HCT116 (cell line): ENCODE measurements at regions not wholly inside any gene's neighbourhood (a gene's known extent, or its start where the extent isn't known, plus 50 kb on each side); places are given as distances from the start of the nearest gene placed in this dataset.

ENCODE experiments used
- ATAC-seq: fragments of 200-7000 bp; cut with Tn5 transposase; 2 replicates; pipeline ENCODE4 v1.9.1; 2020; ENCODE audit warnings: mild to moderate bottlenecking, moderate library complexity
- BruUV-seq: library from RNA; stranded (reverse); fragments of 400-500 nt; replicated peaks from 2 replicates; lab custom pipeline; 2021; lab: Mats Ljungman, UMichigan
- CTCF ChIA-PET: fragments of 300-600 bp; sonication (Branson Sonifier 250); formaldehyde crosslinking; loops from one replicate; lab custom pipeline; 2021; ENCODE audit warnings: antibody characterized with exemption; lab: Charles Lee
- POLR2A ChIA-PET: fragments of 300-600, 350-600 bp; sonication (Branson Sonifier 250); formaldehyde crosslinking; loops from one replicate; lab custom pipeline; 2021; ENCODE audit warnings: antibody characterized with exemption; lab: Charles Lee
- RAD21 ChIA-PET, 2 experiments: fragments of 300-600 bp; sonication (Branson Sonifier 250); formaldehyde crosslinking; loops; one replicate each; lab custom pipeline; 2023; ENCODE audit warnings: low total read pairs in 2 of 2; ENCODE audit not compliant: uncharacterized antibody in 2 of 2, unreplicated experiment in 2 of 2, low non-redundant PET in 1 of 2; lab: Charles Lee
- DNase-seq: peaks from one replicate; pipeline ENCODE4 v3.0.0-alpha.2; 2010; ENCODE audit warnings: low read depth, low spot score
- H2AFZ ChIP-seq: fragments of 200-600 bp; shearing (Covaris generic), sonication (generic); 2 replicates; pipeline ENCODE4 v1.6.1; 2017; ENCODE audit warnings: low read depth, mixed run types, mixed read lengths, antibody characterized with exemption, low read length; ENCODE audit not compliant: poor library complexity, severe bottlenecking
- H3K27ac ChIP-seq: 2 replicates; pipeline ENCODE4 v1.5.1; 2012; ENCODE audit warnings: low read depth, low read length
- H3K27me3 ChIP-seq: fragments of 200-600 bp; sonication (generic); 2 replicates; pipeline ENCODE4 v1.6.1; 2016; ENCODE audit warnings: mixed run types, low read length, mixed read lengths; ENCODE audit not compliant: insufficient read depth
- H3K36me3 ChIP-seq, 2 experiments: fragments of 200-500 bp in 1 of 2; fragments of 200-600 bp in 1 of 2; sonication (Bioruptor generic) in 1 of 2; sonication (generic) in 1 of 2; 2 replicates each; pipeline versions ENCODE4 v1.5.1 to v1.6.1; 2014 to 2016; ENCODE audit warnings: low read length in 2 of 2, inconsistent platforms in 1 of 2, mixed read lengths in 1 of 2, mixed run types in 1 of 2; ENCODE audit not compliant: insufficient read depth in 2 of 2, control insufficient read depth in 1 of 2
- H3K4me1 ChIP-seq, 2 experiments: fragments of 200-600 bp in 1 of 2; sonication (generic) in 1 of 2; 2 replicates each; pipeline versions ENCODE4 v1.5.1 to v1.6.1; 2012 to 2017; ENCODE audit warnings: low read length in 2 of 2, inconsistent platforms in 1 of 2, mild to moderate bottlenecking in 1 of 2, mixed read lengths in 1 of 2, mixed run types in 1 of 2, moderate library complexity in 1 of 2; ENCODE audit not compliant: insufficient read depth in 2 of 2, control insufficient read depth in 1 of 2
- H3K4me2 ChIP-seq: fragments of 200-600 bp; sonication (generic); 2 replicates; pipeline ENCODE4 v1.6.1; 2017; ENCODE audit warnings: mixed run types, low read length, mixed read lengths
- H3K4me3 ChIP-seq, 2 experiments: fragments of 200-600 bp in 1 of 2; sonication (generic) in 1 of 2; replicated peaks in 1 of 2; 2 replicates each; pipeline ENCODE4 v1.5.1; 2011 to 2016; ENCODE audit warnings: low read length in 2 of 2, control low read depth in 1 of 2, low read depth in 1 of 2, mild to moderate bottlenecking in 1 of 2, mixed read lengths in 1 of 2, mixed run types in 1 of 2
- H3K79me2 ChIP-seq: fragments of 200-600 bp; sonication (generic); 2 replicates; pipeline ENCODE4 v1.6.1; 2017; ENCODE audit warnings: mild to moderate bottlenecking, mixed run types, low read length, moderate library complexity, mixed read lengths; ENCODE audit not compliant: insufficient read depth
- H3K9ac ChIP-seq: fragments of 200-600 bp; sonication (generic); 2 replicates; pipeline ENCODE4 v1.6.1; 2016; ENCODE audit warnings: low read length, mixed read lengths
- H3K9me2 ChIP-seq: fragments of 200-600 bp; sonication (generic), shearing (Covaris generic); 2 replicates; pipeline ENCODE4 v1.6.1; 2017; ENCODE audit warnings: mixed run types, mild to moderate bottlenecking, moderate library complexity; ENCODE audit not compliant: insufficient read depth
- H3K9me3 ChIP-seq, 2 experiments: fragments of 200-500 bp in 1 of 2; fragments of 200-600 bp in 1 of 2; sonication (Bioruptor generic) in 1 of 2; sonication (generic) in 1 of 2; 2 replicates each; pipeline ENCODE4 v1.6.1; 2014 to 2017; ENCODE audit warnings: low read length in 2 of 2, mixed read lengths in 2 of 2, inconsistent platforms in 1 of 2, low read depth in 1 of 2, mild to moderate bottlenecking in 1 of 2, mixed run types in 1 of 2, moderate library complexity in 1 of 2; ENCODE audit not compliant: control insufficient read depth in 1 of 2, insufficient read depth in 1 of 2
- H4K20me1 ChIP-seq: fragments of 200-600 bp; sonication (generic), shearing (Covaris generic); 2 replicates; pipeline ENCODE4 v1.6.1; 2017; ENCODE audit warnings: mixed run types, mild to moderate bottlenecking, moderate library complexity; ENCODE audit not compliant: insufficient read depth
- EZH2 ChIP-seq: fragments of 200-600 bp; sonication (generic); IDR thresholded peaks from 2 replicates; pipeline ENCODE4 v1.6.1; 2017; ENCODE audit warnings: antibody characterized with exemption, mixed run types
- POLR2A ChIP-seq: IDR thresholded peaks from 2 replicates; pipeline ENCODE4 v1.7.0; 2011; ENCODE audit warnings: borderline replicate concordance; ENCODE audit not compliant: insufficient read depth, insufficient read length; ENCODE audit errors: extremely low read depth
- SP1 ChIP-seq: IDR thresholded peaks from 2 replicates; pipeline ENCODE4 v1.6.1; 2012; ENCODE audit warnings: low read depth
- YY1 ChIP-seq: IDR thresholded peaks from 2 replicates; pipeline ENCODE4 v1.6.1; 2011; ENCODE audit warnings: low read length, low read depth, moderate library complexity, mild to moderate bottlenecking; ENCODE audit not compliant: insufficient replicate concordance; ENCODE audit errors: extremely low read depth
- ZBTB33 ChIP-seq: IDR thresholded peaks from 2 replicates; pipeline ENCODE4 v1.6.1; 2011; ENCODE audit warnings: mild to moderate bottlenecking, low read length, moderate library complexity; ENCODE audit not compliant: insufficient replicate concordance; ENCODE audit errors: extremely low read depth
- intact Hi-C: fragments of 100-400 bp; cut with micrococcal nuclease; formaldehyde crosslinking; loops from 2 replicates; pipeline ENCODE4 v1.10.0; 2022

- no peak for ATAC-seq
- H3K9ac ChIP-seq: no peak overlapping the region
- H3K4me2 ChIP-seq: no peak overlapping the region
- no TSS peak for BruUV-seq
- POLR2A ChIA-PET: no interaction called here
- no peaks in the 10 kb centered on the region for H3K27me3 ChIP-seq
- no peaks in the 10 kb centered on the region for H3K4me1 ChIP-seq
- no peak overlapping the region for H2AFZ ChIP-seq
- intact Hi-C loops: no loop called here
- no peak overlapping the region for H3K27ac ChIP-seq
- H3K9me2 ChIP-seq: no peaks in the 10 kb centered on the region
- no peak for TF ChIP-seq YY1
- TF ChIP-seq, all 23 proteins: peak for 0
- RAD21 ChIA-PET: no interaction called here
- DNase-seq: no peak
- CTCF ChIA-PET: no interaction called here
- no peak overlapping the region for H3K4me3 ChIP-seq
- no peaks in the 10 kb centered on the region for H3K79me2 ChIP-seq
- no peaks in the 10 kb centered on the region for H4K20me1 ChIP-seq
- no peaks in the 10 kb centered on the region for H3K36me3 ChIP-seq
- H3K9me3 ChIP-seq: peaks cover 13 to 20% of the 10 kb centered on the region in 2 experiments; a peak in 2 of 4 replicates
Observed at GRCh38 chr14:84144166-84144565, 1385.8 kb upstream of the FLRT2 start.

DNA sequence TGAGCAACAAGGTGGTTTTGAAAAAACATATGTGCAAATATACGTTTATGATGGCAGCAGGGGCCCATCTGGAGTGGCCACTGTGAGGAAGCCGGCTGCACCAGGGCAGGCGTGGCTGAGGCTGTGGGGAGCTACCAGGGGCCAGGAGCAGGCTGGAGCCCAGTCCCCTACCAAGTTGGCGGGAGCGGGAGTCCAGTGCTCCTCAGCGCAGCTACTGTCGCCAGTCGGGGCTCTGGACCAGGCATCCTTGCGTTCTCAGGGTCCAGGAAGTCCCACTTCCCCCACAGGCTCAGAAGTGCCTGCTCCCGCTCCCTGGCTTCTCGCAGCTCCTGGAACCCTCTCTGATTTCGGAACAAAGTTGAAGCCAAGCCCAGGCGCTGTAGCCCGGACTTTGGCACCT lies 1377.5 kb upstream of the FLRT2 start:
- H3K9me3 ChIP-seq: peaks cover 8 to 17% of the 10 kb centered on the region in 2 experiments; a peak in 2 of 4 replicates
- CTCF ChIA-PET: no interaction called here
- no TSS peak for BruUV-seq
- H3K36me3 ChIP-seq: no peaks in the 10 kb centered on the region
- no peak overlapping the region for H3K4me3 ChIP-seq
- no peak overlapping the region for H3K4me2 ChIP-seq
- intact Hi-C loops: no loop called here
- no peaks in the 10 kb centered on the region for H3K4me1 ChIP-seq
- no peak for DNase-seq
- H3K79me2 ChIP-seq: no peaks in the 10 kb centered on the region
- no peak overlapping the region for H3K9ac ChIP-seq
- ATAC-seq: no peak
- TF ChIP-seq ZBTB33 (no peak), POLR2A (no peak), EZH2 (no peak), SP1 (no peak)
- H2AFZ ChIP-seq: no peak overlapping the region
- H4K20me1 ChIP-seq: no peaks in the 10 kb centered on the region
- H3K27me3 ChIP-seq: no peaks in the 10 kb centered on the region
- H3K27ac ChIP-seq: no peak overlapping the region
- RAD21 ChIA-PET: no interaction called here
- H3K9me2 ChIP-seq: no peaks in the 10 kb centered on the region
- POLR2A ChIA-PET: no interaction called here
